Activated CD4-positive, alpha-beta T cell treated with anti-CD3 and anti-CD28 coated beads for 24 hours (primary cell): ENCODE measurements at regions not wholly inside any gene's neighbourhood (a gene's known extent, or its start where the extent isn't known, plus 50 kb on each side); places are given as distances from the start of the nearest gene placed in this dataset.

Experiments
- DNase-seq, 2 donors: peaks; one replicate each; pipeline ENCODE4 v3.0.0-alpha.2; 2020; ENCODE audit warnings: low read depth in 2 of 2

DNA sequence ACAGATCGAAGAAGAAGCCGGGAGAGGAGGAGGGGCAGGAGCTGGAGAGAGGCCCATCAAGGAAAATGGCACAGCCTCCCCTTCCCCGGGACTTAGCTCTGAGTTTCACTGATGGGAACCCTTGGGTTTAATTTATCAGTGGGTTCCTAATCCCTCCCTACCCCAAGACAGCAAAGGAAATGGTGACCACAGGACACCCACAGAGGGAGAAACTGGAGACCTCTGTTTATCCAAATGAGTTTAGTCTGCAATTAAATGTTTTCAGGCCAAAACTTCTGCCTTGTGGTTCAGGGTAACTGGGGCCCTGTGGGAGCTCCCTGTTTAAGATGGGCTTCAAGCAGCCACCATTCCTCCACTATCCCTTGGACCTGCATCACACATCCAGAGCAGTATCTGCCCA is 190.8 kb upstream of the TOPAZ1 start:
- no peak for DNase-seq

DNA sequence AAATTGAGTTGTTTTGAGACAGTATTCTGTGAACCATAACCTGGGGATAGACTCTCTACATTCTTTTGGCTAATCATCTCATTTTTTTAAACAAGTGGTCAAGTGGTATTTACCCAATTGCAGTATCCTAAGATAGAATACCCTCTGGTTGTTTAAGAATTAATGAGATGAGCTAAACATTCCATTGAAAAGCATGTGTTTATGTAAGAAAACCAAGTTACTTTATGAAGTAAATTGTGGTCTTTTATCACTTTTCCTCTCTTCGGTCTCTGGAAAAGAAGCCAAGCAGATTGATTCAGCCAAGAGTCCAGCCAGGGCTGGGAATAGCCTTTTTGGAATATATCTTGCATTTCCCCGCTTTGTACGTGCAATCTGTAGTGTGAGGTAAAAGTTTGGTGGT is 185.7 kb upstream of the TOPAZ1 start:
- no peak for DNase-seq

DNA sequence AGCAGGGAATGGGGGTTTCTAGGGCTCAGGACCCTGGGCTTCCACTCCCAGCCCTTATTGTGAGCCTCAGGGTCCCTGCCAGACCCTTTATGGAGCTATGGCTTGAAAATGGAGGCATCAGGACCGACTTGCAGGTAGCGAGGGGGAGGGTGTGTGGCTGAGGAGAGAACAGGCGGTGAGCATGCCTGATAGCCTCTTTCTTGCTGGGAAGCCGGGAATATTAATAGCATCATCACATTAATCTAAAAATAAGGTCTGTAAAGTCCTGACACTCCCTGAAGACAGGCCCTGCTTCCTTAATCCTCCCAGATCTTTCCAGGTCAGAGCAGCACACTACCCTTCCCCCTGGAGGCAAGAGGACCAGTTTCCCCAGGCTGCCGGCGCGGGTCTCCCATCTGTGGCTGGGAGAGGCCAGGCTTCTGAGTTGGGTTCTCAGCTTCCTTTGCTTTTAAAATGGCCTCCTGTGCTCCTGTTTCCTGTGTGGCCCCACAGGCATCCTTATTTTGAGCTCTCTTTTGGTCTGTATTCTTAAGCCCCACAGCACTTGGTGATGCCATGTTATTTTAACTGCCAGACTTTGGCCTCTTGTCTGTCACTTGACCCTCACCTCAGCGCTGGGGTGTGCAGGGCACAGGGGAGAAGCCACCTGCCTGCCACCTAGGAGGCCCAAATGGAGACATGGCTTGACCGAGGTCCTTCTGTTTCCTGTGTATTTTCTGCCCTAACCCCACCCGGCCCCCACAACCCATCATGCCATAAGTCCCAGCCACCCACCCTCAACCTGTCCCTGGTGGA is 185.0 kb upstream of the TOPAZ1 start:
- DNase-seq: no peak

DNA sequence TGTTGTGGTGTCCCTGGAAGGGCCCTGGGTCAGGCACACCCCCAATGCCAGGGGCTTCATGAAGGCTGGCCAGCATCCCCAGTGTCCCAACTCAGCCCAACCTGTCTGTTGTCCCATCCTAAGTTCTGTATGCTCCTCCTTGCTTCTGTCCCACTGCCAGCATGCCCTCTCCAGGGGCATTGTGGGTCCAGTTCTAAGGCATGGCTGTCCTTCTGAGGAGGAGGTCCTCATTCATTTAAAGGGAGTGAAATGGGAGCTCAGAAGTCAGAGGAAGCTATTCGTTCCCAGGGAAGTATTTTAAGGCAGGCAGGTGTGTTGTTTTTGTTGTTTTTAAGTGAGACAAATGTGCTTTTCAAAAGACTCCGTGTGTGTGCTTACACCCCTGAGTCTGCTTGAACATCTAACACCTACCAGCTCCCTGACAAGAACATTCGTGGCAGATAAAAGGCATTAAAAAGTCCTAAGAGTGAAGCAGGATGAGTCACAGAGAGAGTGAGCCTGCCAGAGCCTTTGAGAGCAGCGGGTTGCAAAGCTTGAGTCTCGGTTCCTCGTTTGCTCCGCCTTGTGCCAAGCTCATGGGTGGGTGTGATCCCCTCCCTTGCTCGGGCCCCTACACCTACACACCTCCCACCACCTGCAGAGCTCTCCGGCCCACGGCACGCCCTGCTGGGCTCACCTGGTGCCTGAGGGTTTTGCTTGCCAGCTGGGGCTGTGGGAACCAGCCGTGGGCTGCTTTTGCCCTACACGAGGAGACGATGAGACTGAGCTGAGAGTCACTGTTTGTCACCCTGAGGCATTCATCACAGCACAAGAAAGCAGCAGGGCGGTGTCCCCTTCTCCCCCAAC is 183.4 kb upstream of the TOPAZ1 start:
- peak; percentile 10 to 15 for DNase-seq

DNA sequence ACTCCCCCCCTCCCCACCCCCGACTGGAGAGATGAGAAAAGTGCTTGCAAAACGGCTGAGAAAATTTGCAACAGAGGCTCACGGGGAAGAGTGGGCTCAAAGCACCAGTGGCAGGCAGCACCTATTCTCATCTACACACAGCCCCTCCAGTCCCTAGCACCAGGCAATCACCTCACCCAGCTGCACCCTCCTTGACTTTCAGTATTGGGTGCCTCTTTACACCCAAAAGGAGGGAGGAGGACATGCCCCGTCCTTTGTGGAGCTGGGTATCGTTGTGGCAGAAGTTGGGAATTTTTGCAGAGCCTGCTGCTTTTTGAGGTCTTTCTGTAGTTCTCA is 182.8 kb upstream of the TOPAZ1 start:
- no peak for DNase-seq

DNA sequence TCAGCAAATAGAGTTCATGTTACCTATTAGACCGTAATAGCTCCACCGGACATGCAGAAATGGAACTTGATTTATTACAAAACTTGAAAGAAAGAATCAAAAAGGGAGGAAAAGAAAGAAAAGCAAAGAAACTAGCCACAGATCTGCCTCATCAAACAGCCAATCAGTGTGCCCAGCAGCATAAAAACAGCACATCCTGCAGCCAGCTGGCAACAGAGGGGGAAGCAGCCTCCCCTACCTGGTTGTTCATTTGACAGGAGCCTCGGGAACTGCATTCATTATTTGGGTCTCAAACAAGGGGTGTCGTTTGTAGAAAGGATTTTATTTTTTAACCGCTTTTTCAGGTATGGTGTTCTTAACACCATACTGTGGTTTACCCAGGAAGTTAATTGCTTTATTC is 181.5 kb upstream of the TOPAZ1 start:
- DNase-seq: no peak

DNA sequence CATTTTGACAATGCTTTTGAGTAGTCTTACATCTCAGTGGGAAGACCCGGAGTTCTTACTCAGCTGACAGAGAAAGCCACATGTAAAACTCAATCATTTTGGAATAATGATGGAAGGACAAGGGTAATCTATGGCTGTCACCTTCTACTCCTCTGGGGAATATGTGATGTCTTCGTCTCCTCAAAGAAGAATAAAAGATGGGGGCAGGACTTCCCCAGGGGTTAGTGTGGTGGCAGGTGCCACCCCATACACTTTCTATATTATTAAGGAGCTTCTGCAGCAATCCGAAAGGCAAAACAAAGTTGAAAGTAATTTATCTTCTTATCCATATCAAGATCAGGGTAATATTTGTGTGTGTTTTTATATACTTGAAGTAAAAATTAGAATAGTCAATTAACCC is 180.4 kb upstream of the TOPAZ1 start:
- DNase-seq: no peak

DNA sequence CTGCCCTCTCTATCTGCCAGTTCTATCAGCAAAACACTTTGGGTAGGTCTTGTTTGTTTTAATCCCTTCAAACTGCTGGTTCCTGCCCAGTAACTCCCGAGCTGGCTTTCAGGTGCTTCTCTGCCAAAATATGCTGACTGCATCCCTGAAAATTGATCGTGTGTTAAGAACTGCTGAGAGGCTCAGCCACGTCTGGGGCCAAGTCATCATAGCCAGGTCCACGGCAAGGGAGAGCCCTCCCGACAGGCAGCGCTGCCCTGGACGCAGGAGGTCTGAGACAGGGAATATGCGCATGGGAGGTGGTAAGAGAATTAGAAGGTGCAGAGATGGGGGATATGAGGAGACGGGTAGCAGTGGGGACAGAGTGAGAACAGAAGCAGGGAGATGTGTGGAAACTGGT is 179.7 kb upstream of the TOPAZ1 start:
- no peak for DNase-seq

DNA sequence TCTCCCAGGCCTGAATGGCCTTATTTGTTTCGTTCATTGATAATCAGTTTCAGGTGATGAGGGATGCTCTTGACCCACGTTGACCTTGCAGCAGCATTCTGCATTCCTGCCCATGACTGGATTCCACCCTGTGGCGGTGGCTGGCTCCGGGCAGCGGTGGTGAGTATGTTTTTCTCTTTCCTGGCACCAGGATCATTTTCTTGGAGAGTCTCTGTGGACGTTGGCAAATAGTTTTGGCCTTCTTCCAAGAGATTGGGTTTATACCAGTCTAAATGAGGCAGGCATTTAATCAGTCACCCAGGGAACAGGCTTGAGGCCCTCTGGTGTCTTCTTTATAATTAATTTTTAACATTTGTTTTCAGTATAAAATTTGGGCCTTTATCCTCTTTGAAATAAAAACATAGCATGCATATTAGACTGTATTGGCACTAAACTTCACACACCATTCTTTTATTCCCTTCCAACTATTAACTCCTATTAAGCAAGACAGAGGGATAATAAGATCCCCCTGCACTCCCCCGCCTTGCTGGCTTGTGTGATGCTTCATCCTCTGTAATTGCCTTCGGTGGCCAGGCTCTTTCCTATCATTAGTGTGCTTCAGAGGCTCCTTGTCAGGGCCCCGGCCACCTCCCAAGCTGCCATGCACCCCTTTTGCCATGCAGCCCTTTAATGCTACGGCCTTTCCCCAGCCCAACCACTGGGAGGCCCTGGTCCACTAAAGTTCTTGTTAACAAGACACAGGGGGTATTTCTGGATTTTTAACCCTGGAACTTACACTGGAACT is 176.2 kb upstream of the TOPAZ1 start:
- no peak for DNase-seq

DNA sequence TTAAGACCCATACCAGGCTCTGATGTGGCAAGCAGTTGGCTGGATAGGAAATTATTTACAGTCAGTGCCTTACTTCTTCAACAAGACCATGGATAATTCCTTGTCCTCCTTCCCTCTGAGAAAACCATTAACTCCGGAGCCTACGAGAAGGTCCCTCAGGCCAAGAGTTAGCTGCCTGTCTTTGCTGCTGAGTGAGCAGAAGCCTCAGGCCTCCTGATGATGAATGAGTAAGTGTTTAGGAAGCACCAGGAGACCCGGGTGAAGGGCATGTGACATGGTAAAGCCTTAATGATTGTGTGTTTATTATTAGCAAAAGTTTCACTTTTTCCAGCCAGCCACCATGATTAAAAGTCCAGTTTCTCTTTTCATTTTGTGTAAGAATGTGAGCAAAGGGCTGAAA is 174.9 kb upstream of the TOPAZ1 start:
- DNase-seq: no peak

DNA sequence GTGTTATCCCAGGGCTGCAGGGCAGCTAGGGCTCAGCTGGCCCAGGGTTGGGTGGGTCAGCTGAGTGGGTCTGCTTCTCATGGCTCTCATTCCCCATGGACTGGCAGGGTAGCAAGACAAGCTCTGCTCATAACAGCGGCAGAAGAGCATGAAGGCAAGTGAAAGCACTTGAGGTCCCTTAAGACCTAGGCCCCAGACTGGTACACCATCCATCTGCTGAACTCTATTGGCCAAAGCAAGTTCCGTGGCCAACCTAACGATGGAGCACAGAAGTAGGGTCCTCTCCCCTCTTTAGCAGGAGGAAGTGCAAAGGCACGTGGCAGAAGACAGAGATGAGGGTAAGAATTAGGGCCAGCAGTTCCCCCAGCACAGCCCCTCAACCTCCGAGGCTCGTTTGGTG is 174.3 kb upstream of the TOPAZ1 start:
- no peak for DNase-seq

DNA sequence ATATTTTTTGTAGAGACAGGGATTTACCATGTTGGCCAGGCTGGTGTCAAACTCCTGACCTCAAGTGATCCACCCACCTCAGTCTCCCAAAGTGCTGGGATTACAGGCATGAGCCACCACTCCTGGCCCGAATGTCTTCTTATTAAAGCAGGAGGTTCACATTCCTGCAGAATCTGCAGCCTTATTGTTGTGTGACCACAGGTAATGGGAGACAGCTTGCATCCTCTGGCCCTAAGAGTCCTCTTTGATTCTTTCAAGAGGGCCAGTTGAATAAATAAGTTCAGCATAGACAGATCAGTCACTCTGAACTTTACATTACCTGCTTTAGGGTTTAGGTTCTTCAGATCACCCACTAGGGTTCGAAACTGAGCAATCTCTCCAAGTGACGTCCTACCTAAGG is 172.9 kb upstream of the TOPAZ1 start:
- no peak for DNase-seq

DNA sequence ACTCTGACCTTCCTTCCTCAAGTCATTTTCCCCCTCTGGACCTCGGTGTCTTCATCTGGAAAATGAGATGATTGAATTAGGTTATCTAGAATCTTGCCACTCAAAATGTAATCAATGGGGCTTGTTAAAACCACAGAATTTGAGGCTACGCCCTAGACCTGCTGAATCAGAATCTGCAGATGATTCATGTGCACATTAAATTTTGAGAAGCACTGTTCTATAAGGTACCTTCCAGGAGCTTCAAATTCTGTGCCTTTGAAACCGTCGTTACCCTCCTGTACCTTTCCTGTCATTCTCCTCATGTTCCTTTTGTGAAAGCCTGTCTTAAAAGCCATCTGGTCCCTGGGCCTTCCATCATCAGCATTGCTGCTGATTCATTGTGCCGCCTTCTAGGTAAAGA is 172.4 kb upstream of the TOPAZ1 start:
- DNase-seq: no peak

DNA sequence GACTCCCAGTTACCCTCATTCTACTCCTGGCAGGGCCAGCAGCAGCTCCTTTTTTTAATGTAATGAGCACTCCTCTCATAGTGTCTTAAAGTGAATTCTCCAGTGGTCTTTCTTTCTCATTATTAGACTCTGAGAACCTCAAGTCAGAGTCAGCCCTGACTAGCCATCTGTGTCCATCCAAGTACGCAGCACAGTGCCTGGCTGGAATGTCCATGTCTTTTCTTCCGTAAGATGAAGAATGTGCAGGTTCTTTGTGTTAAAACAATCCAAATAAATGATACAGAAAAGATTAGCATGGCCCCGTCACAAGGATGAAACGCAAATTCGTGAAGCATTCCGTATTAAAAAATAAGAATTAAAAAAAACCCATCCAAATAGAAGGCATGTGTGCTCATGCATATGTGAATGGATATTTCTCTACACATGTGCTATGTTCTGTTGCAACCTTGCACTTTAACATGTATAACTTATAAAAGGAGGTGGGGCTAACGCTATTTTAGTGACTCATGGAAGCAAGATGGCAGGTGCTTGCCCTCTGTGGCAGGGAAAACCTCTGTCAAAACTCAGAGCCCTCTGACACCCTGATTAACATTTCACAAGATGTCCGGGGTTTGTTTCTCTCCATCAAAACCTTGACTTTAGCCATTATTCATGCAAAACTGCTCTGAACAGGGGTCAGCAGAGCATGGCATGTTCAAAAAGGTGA is 170.7 kb upstream of the TOPAZ1 start:
- no peak for DNase-seq

DNA sequence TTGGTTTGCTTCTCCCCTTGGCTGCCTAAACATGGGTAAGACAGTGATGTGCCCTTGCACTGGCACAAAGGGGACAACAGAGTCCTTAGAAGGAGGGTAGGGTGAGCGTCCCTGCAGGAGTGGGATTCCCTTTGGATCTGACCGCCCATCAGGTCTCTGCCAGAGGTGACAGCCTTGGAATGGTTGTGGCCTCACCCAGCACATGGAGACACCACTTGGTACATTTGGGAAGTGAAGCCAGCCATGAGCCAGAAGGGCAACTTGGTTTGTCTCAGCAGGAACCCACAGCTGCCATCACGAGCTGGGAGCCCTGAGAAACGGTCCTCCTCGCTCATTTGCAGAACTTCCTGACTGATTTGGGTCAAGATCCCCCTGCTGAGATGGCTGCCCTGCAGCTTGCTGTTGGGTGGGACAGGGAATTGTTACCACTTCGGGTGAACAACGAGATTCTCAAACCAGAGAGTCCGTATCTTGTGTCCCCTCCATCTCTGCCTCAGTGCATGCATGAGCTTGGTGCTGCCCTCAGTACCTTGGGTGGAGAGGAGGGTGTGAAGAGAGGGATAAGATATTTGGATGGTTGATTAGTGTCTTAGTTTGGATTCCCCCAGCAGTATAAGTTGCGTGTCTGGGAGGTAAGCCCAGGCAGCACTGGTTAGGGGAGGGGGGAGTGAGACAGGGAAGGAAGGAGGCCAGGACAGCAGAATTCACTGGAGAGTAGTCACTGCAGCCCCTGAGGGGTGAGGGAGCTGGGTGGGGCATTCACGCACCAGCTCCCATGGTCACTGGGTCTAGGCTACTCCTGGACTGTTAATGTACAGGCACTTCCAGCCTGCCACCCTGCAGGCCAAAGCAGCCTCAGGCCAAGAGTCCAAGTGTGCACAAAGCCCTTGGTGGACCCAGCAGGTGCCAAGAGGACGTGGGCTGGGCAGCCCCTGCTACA is 168.8 kb upstream of the TOPAZ1 start:
- DNase-seq: no peak

DNA sequence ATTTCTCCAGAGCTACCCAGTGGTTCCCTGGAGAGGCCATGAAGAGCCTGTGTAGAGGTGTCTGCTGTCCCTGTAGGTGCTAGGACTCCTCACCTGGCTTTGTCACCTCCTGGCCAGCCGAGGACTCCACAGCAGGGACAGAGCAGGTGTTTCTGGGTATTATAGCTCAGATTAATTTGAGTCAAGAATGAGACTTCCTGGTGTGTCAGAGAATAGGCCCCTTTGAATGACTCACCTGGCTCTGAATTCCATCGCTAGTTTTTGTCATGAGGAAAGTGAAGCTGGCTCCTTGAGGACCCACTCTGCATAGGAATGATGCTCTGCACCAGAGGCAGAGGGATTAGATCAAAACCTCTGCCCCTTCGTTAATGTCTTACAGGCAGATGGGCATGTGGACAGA is 167.5 kb upstream of the TOPAZ1 start:
- DNase-seq: no peak

DNA sequence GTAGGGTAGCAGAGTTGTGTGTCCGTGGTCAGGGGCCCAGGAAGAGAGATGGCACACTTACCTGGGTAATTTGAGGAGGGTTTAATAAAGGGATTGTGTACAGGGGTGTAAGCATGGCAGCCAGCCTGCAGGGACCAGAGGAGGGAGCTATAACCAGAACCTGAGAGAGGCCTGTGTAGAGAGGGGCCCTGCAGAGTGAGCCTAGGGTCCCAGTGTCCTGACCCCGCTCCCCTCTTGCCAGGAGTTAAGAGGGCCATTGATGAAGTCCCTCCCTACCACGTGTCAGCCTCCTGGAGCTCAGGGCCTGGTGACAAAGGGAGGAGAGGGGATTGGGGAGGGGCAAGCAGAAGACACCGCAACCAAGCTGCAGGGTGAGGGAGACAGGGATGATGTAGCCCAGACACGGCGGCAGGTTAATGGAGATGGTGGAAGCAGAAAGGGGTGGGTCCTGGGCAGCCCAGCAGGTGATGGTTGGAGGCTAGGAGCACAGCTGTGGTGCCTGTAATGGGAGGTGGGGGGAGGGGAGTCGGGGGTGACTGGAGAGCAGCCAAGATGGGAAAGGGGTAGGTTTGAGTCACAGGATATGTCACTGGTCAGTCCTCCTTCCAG is 165.4 kb upstream of the TOPAZ1 start:
- DNase-seq: no peak

DNA sequence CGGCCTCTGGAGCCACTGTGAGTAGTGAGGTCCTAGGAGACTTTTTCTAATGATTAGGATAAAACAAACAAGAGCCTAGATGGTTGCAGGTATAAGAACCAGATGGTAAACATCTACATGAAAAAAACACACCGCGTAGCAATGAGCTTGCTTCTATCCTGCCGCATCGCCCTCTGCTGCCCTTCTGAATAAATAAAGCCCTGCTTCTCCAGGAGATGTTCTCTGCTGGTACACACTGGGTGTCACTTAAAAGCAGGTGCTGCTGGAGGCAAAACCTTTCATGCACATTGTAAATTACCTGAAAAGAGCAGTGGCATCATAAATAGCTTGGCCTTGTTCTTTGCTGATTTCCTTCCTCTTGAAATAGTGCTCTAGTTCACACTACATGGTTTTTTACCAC is 164.4 kb upstream of the TOPAZ1 start:
- no peak for DNase-seq

DNA sequence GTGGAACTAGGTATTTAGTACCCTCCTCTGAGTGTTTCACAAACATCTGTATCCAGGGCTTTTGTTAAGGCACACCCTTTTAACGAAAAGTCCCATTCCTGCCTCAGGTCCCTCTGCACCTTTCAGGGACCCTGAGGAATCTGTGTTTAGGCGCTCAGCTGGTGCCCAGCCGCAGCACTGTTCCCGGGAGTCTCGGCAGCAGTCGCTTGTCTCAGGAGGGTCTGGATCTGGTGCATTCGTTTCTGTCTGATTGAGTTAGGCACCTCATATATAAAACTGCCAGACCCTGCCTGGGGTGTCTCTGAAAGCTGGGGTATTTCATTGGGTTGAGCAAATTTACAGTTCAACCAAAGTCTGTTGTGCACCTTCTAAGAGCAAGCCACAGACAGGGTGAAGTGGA is 162.8 kb upstream of the TOPAZ1 start:
- no peak for DNase-seq

DNA sequence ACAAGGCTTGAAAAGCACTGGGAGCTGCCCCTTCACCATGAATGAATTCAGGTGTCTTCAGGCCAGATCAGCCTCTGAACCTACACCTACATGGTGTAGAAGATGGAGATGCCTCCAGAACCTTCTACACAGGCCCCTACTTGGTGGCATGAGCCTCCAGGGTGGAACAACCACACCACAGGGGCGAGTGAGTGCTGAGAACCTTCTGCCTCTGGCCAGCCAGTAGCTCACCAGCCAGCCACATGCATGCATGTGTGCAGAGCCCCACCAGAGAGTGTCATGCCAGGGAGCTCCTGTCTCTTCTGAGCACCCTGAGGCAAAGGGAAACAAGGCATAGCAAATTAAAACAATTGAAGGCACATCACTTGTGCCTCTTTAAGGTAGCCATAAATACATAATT is 161.8 kb upstream of the TOPAZ1 start:
- no peak for DNase-seq
